Liver (tissue), 8 donors: ENCODE measurements at regions not wholly inside any gene's neighbourhood (a gene's known extent, or its start where the extent isn't known, plus 50 kb on each side); places are given as distances from the start of the nearest gene placed in this dataset.

ENCODE experiments used
- DNase-seq: peaks from one replicate; pipeline ENCODE4 v3.0.0-alpha.2; 2017; ENCODE audit warnings: low spot score
- H3K27ac ChIP-seq, 2 donors: one replicate each; pipeline ENCODE4 v1.7.0; 2013; ENCODE audit warnings: inconsistent platforms in 2 of 2, low read length in 2 of 2, control low read depth in 1 of 2, low read depth in 1 of 2, mild to moderate bottlenecking in 1 of 2
- H3K27me3 ChIP-seq, 4 donors: one replicate each; pipeline versions ENCODE4 v1.6.1 to v1.7.0; 2013; ENCODE audit warnings: low read length in 3 of 4, inconsistent platforms in 1 of 4, mild to moderate bottlenecking in 1 of 4, moderate library complexity in 1 of 4; ENCODE audit not compliant: control insufficient read depth in 4 of 4, insufficient read depth in 4 of 4
- H3K36me3 ChIP-seq, 4 donors: one replicate each; pipeline versions ENCODE4 v1.6.1 to v1.7.0; 2013; ENCODE audit warnings: low read length in 3 of 4, mild to moderate bottlenecking in 3 of 4, low read depth in 1 of 4, moderate library complexity in 1 of 4; ENCODE audit not compliant: control insufficient read depth in 4 of 4, insufficient read depth in 3 of 4
- H3K4me1 ChIP-seq, 4 donors: one replicate each; pipeline versions ENCODE4 v1.6.1 to v1.7.0; 2013; ENCODE audit warnings: low read length in 3 of 4, mild to moderate bottlenecking in 3 of 4, moderate library complexity in 1 of 4; ENCODE audit not compliant: control insufficient read depth in 4 of 4, insufficient read depth in 4 of 4
- H3K4me3 ChIP-seq, 3 donors: one replicate each; pipeline versions ENCODE4 v1.6.1 to v1.7.0; 2013; ENCODE audit warnings: low read length in 3 of 3, control low read depth in 1 of 3, low read depth in 1 of 3, mild to moderate bottlenecking in 1 of 3
- H3K9ac ChIP-seq, 2 donors: one replicate each; pipeline ENCODE4 v1.7.0; 2013; ENCODE audit warnings: low read length in 2 of 2, mild to moderate bottlenecking in 2 of 2, moderate library complexity in 2 of 2, control low read depth in 1 of 2, low read depth in 1 of 2
- H3K9me3 ChIP-seq, 4 donors: one replicate each; pipeline versions ENCODE4 v1.6.1 to v1.7.0; 2013; ENCODE audit warnings: low read length in 3 of 4; ENCODE audit not compliant: control insufficient read depth in 4 of 4
- CTCF ChIP-seq: fragments of 150-350 bp; IDR thresholded peaks from 2 replicates; pipeline ENCODE4 v1.5.1; 2017; ENCODE audit warnings: improper control_type of control experiment, low read depth, low read length; ENCODE audit not compliant: missing input control
- EGR1 ChIP-seq, 2 donors: IDR thresholded peaks; 2 replicates each; pipeline ENCODE4 v1.6.1; 2016 to 2018; ENCODE audit warnings: antibody characterized with exemption in 2 of 2, low read depth in 2 of 2
- FOXA1 ChIP-seq: IDR thresholded peaks from 2 replicates; pipeline ENCODE4 v1.6.1; 2016; ENCODE audit warnings: antibody characterized with exemption
- GABPA ChIP-seq, 2 donors: IDR thresholded peaks in 1 of 2; conservative IDR thresholded peaks in 1 of 2; 2 replicates each; pipeline ENCODE4 v1.6.1; 2016; ENCODE audit warnings: antibody characterized with exemption in 2 of 2, mild to moderate bottlenecking in 1 of 2, moderate library complexity in 1 of 2
- HNF4G ChIP-seq: IDR thresholded peaks from 2 replicates; pipeline ENCODE4 v1.6.1; 2016; ENCODE audit warnings: antibody characterized with exemption
- MAX ChIP-seq: IDR thresholded peaks from 2 replicates; pipeline ENCODE4 v1.6.1; 2016; ENCODE audit warnings: antibody characterized with exemption
- NR2F2 ChIP-seq: IDR thresholded peaks from 2 replicates; pipeline ENCODE4 v1.6.1; 2016; ENCODE audit warnings: antibody characterized with exemption
- RAD21 ChIP-seq, 2 donors: IDR thresholded peaks; 2 replicates each; pipeline ENCODE4 v1.6.1; 2016; ENCODE audit warnings: antibody characterized with exemption in 2 of 2, mild to moderate bottlenecking in 2 of 2
- REST ChIP-seq: IDR thresholded peaks from 2 replicates; pipeline ENCODE4 v1.6.1; 2016; ENCODE audit warnings: antibody characterized with exemption, mild to moderate bottlenecking
- SP1 ChIP-seq: IDR thresholded peaks from 2 replicates; pipeline ENCODE4 v1.6.1; 2018; ENCODE audit warnings: antibody characterized with exemption, mild to moderate bottlenecking
- YY1 ChIP-seq: IDR thresholded peaks from 2 replicates; pipeline ENCODE4 v1.6.1; 2016; ENCODE audit warnings: antibody characterized with exemption, mild to moderate bottlenecking
- WGBS: extraction: QIAGEN DNeasy Blood & Tissue Kit; methylation state at CpG from one replicate; pipeline ENCODE4 v1.1.7; 2013; 5-methylcytosine and 5-hydroxymethylcytosine counted together
- donor health status: healthy.
- donor health status: healthy.
- donor health status: healthy.
- donor health status: healthy.
- donor health status: healthy.

- peaks cover 0 to 3% (median 0%) of the 10 kb centered on the region in 4 donors for H3K27me3 ChIP-seq
- H3K27ac ChIP-seq = no peak overlapping the region
- peaks cover 0 to 1% (median under 1%) of the 10 kb centered on the region in 4 donors for H3K9me3 ChIP-seq
- DNase-seq = no peak
- H3K9ac ChIP-seq = no peak overlapping the region
- no peaks in the 10 kb centered on the region for H3K4me1 ChIP-seq
- no peak overlapping the region for H3K4me3 ChIP-seq
- 84% methylated on average over 5 of the region's 5 CpGs for WGBS
- TF ChIP-seq YY1 (no peak), MAX (no peak), SP1 (no peak), CTCF (no peak), RAD21 (IDR thresholded peaks at IDR 0.05) (no peak), FOXA1 (no peak), EGR1 (IDR thresholded peaks at IDR 0.05; ENCODE audit: low read depth in 2 of 2) (no peak), REST (no peak)
- H3K36me3 ChIP-seq = no peaks in the 10 kb centered on the region
Observed at GRCh38 chr9:86675805-86676204, 271.5 kb downstream of the GAS1 start.

GRCh38 chr9:86674487-86674886 lies 272.8 kb downstream of the GAS1 start:
- TF ChIP-seq NR2F2 = no peak
- no peak for TF ChIP-seq HNF4G
- no peak for TF ChIP-seq CTCF
- no peak for TF ChIP-seq GABPA (IDR thresholded peaks at IDR 0.05 in 1 of 2, conservative IDR thresholded peaks at IDR 0.05 in 1 of 2)
- Histone ChIP-seq H3K4me3 (no peak overlapping the region), H3K27ac (no peak overlapping the region), H3K4me1 (no peaks in the 10 kb centered on the region), H3K9me3 (peaks cover 3 to 7% (median 3%) of the 10 kb centered on the region in 4 donors), H3K9ac (no peak overlapping the region), H3K27me3 (peaks cover 0 to 3% (median 0%) of the 10 kb centered on the region in 4 donors), H3K36me3 (no peaks in the 10 kb centered on the region)
- no peak for DNase-seq
- 60% methylated on average over 2 of the region's 2 CpGs for WGBS
